ENCODE measurements at regions not wholly inside any gene's neighbourhood (a gene's known extent, or its start where the extent isn't known, plus 50 kb on each side); places are given as distances from the start of the nearest gene placed in this dataset.
"Not testable (repeated sequence)": the region's sequence is repeated elsewhere in the genome, so short reads cannot be mapped to it uniquely, and the experiment has no call there.

- DNase-seq = no peak
These were observed 423.7 kb downstream of the METTL4 start for GRCh38 chr18:2147476-2148230.

- no peak for DNase-seq
These were observed 422.5 kb downstream of the METTL4 start for GRCh38 chr18:2148823-2149222.

GRCh38 chr18:2150566-2150965 is 420.7 kb downstream of the METTL4 start:
- DNase-seq = no peak

- no peak for DNase-seq
These were observed 417.0 kb downstream of the METTL4 start for GRCh38 chr18:2154278-2154677.

GRCh38 chr18:2164644-2165550 is 406.4 kb downstream of the METTL4 start:
- DNase-seq = no peak

- not testable (repeated sequence) for DNase-seq
These were observed 404.4 kb downstream of the METTL4 start for GRCh38 chr18:2166876-2167275.

- DNase-seq = no peak
These were observed 403.3 kb downstream of the METTL4 start for GRCh38 chr18:2168022-2168421.

GRCh38 chr18:2169656-2170055 is 401.6 kb downstream of the METTL4 start:
- no peak for DNase-seq

GRCh38 chr18:2171840-2172625 is 399.3 kb downstream of the METTL4 start:
- no peak for DNase-seq

GRCh38 chr18:2172881-2173280 is 398.4 kb downstream of the METTL4 start:
- DNase-seq = no peak

- DNase-seq = no peak
These were observed 397.8 kb downstream of the METTL4 start for GRCh38 chr18:2173486-2173885.

GRCh38 chr18:2178036-2178435 is 393.3 kb downstream of the METTL4 start:
- no peak for DNase-seq

- no peak for DNase-seq
These were observed 391.7 kb downstream of the METTL4 start for GRCh38 chr18:2179498-2180183.

- DNase-seq = no peak
These were observed 390.7 kb downstream of the METTL4 start for GRCh38 chr18:2180586-2180985.

GRCh38 chr18:2183432-2183831 is 387.9 kb downstream of the METTL4 start:
- DNase-seq = no peak

- no peak for DNase-seq
These were observed 384.3 kb downstream of the METTL4 start for GRCh38 chr18:2186967-2187366.

- DNase-seq = no peak
These were observed 383.0 kb downstream of the METTL4 start for GRCh38 chr18:2188258-2188657.

GRCh38 chr18:2191180-2191790 is 380.0 kb downstream of the METTL4 start:
- DNase-seq = no peak

GRCh38 chr18:2192562-2192961 is 378.7 kb downstream of the METTL4 start:
- DNase-seq = no peak

- no peak for DNase-seq
These were observed 373.4 kb downstream of the METTL4 start for GRCh38 chr18:2197946-2198345.

GRCh38 chr18:2199060-2199459 is 372.2 kb downstream of the METTL4 start:
- no peak for DNase-seq

GRCh38 chr18:2201036-2201600 is 370.2 kb downstream of the METTL4 start:
- DNase-seq = no peak
